Left renal cortex interstitium (tissue), 4 donors: ENCODE measurements at regions not wholly inside any gene's neighbourhood (a gene's known extent, or its start where the extent isn't known, plus 50 kb on each side); places are given as distances from the start of the nearest gene placed in this dataset.

Source experiments
- DNase-seq, 4 donors: peaks; one replicate each; pipeline ENCODE4 v3.0.0-alpha.2; 2013; ENCODE audit warnings: low read depth in 4 of 4, low spot score in 2 of 4, missing footprints in 1 of 4

- no peak for DNase-seq
These were observed 68.3 kb downstream of the CHST1 start for GRCh38 chr11:45597097-45597496.

GRCh38 chr11:45596571-45596970 lies 68.9 kb downstream of the CHST1 start:
- DNase-seq: no peak

- no peak for DNase-seq
These were observed 71.4 kb downstream of the CHST1 start for GRCh38 chr11:45593992-45594391.

GRCh38 chr11:45592636-45593035 lies 72.8 kb downstream of the CHST1 start:
- no peak for DNase-seq

GRCh38 chr11:45590743-45591142 lies 74.7 kb downstream of the CHST1 start:
- DNase-seq: no peak

GRCh38 chr11:45585205-45585604 lies 80.2 kb downstream of the CHST1 start:
- DNase-seq: no peak

- DNase-seq: no peak
These were observed 81.3 kb downstream of the CHST1 start for GRCh38 chr11:45583981-45584566.

GRCh38 chr11:45580399-45580798 lies 85.0 kb downstream of the CHST1 start:
- peak in 2 of 4 donors; percentile 21 to 49 for DNase-seq

GRCh38 chr11:45578316-45578715 lies 87.1 kb downstream of the CHST1 start:
- DNase-seq: no peak

- no peak for DNase-seq
These were observed 87.7 kb downstream of the CHST1 start for GRCh38 chr11:45577752-45578151.

- no peak for DNase-seq
These were observed 88.8 kb downstream of the CHST1 start for GRCh38 chr11:45576461-45577215.

GRCh38 chr11:45573728-45574127 lies 91.7 kb downstream of the CHST1 start:
- no peak for DNase-seq

GRCh38 chr11:45572354-45573123 lies 92.9 kb downstream of the CHST1 start:
- DNase-seq: no peak

GRCh38 chr11:45569776-45570175 lies 95.6 kb downstream of the CHST1 start:
- no peak for DNase-seq

- DNase-seq: no peak
These were observed 97.4 kb downstream of the CHST1 start for GRCh38 chr11:45568049-45568448.

GRCh38 chr11:45565446-45565988 lies 99.9 kb downstream of the CHST1 start:
- DNase-seq: no peak

GRCh38 chr11:45563810-45564209 lies 101.6 kb downstream of the CHST1 start:
- DNase-seq: no peak

- DNase-seq: no peak
These were observed 102.3 kb downstream of the CHST1 start for GRCh38 chr11:45563171-45563570.

- no peak for DNase-seq
These were observed 104.5 kb downstream of the CHST1 start for GRCh38 chr11:45560913-45561281.

- no peak for DNase-seq
These were observed 105.1 kb downstream of the CHST1 start for GRCh38 chr11:45560155-45560912.
